Calu3 (cell line): ENCODE measurements at regions not wholly inside any gene's neighbourhood (a gene's known extent, or its start where the extent isn't known, plus 50 kb on each side); places are given as distances from the start of the nearest gene placed in this dataset.

ENCODE experiments used
- BruUV-seq: library from RNA; stranded (reverse); fragments of 400-500 nt; replicated peaks from 2 replicates; lab custom pipeline; 2021; lab: Mats Ljungman, UMichigan
- CTCF ChIA-PET: fragments of 300-600 bp; sonication (Branson Sonifier 250); formaldehyde crosslinking; loops from one replicate; lab custom pipeline; 2022; ENCODE audit warnings: antibody characterized with exemption; lab: Charles Lee
- DNase-seq: peaks from one replicate; pipeline ENCODE4 v3.0.0; 2022
- H3K27ac Mint-ChIP-seq: one replicate; pipeline ENCODE4 v1.8.0; 2022; ENCODE audit warnings: mixed read lengths; ENCODE audit not compliant: unreplicated experiment
- H3K27me3 Mint-ChIP-seq: one replicate; pipeline ENCODE4 v1.8.0; 2022; ENCODE audit warnings: mixed read lengths; ENCODE audit not compliant: unreplicated experiment
- H3K36me3 Mint-ChIP-seq: one replicate; pipeline ENCODE4 v1.8.0; 2022; ENCODE audit warnings: mild to moderate bottlenecking, moderate library complexity, mixed read lengths; ENCODE audit not compliant: insufficient read depth, unreplicated experiment
- H3K4me1 Mint-ChIP-seq: one replicate; pipeline ENCODE4 v1.8.0; 2022; ENCODE audit warnings: mild to moderate bottlenecking, low read depth, mixed read lengths; ENCODE audit not compliant: unreplicated experiment
- H3K4me3 Mint-ChIP-seq: one replicate; pipeline ENCODE4 v1.8.0; 2022; ENCODE audit warnings: mild to moderate bottlenecking, low read depth, moderate library complexity, mixed read lengths; ENCODE audit not compliant: unreplicated experiment
- H3K9me3 Mint-ChIP-seq: one replicate; pipeline ENCODE4 v1.8.0; 2022; ENCODE audit warnings: low read depth, mixed read lengths; ENCODE audit not compliant: unreplicated experiment
- CTCF ChIP-seq: fragments of 200-600 bp; IDR thresholded peaks from one replicate; pipeline ENCODE4 v1.8.0; 2022; ENCODE audit warnings: antibody characterized with exemption; ENCODE audit not compliant: unreplicated experiment
- intact Hi-C: fragments of 100-400 bp; cut with micrococcal nuclease; formaldehyde crosslinking; loops from one replicate; pipeline ENCODE4 v1.10.0; 2022; ENCODE audit not compliant: unreplicated experiment

GRCh38 chr2:14330884-14331283 lies 301.6 kb upstream of the LRATD1 start:
- Mint-ChIP-seq H3K27me3 (no peaks in the 10 kb centered on the region), H3K36me3 (no peaks in the 10 kb centered on the region), H3K27ac (no peak overlapping the region), H3K4me3 (no peak overlapping the region), H3K4me1 (no peaks in the 10 kb centered on the region), H3K9me3 (peaks cover 6% of the 10 kb centered on the region)
- no TSS peak for BruUV-seq
- intact Hi-C loops, result no loop called here
- TF ChIP-seq CTCF, result no peak
- DNase-seq, result no peak
- CTCF ChIA-PET, result no interaction called here

GRCh38 chr2:14336759-14337382 lies 295.6 kb upstream of the LRATD1 start:
- CTCF ChIA-PET, result no interaction called here
- H3K4me1 Mint-ChIP-seq, result no peaks in the 10 kb centered on the region
- intact Hi-C loops, result no loop called here
- no peaks in the 10 kb centered on the region for H3K27me3 Mint-ChIP-seq
- no peaks in the 10 kb centered on the region for H3K36me3 Mint-ChIP-seq
- TF ChIP-seq CTCF, result no peak
- BruUV-seq, result no TSS peak
- H3K4me3 Mint-ChIP-seq, result no peak overlapping the region
- DNase-seq, result no peak
- H3K9me3 Mint-ChIP-seq, result peaks cover 2% of the 10 kb centered on the region
- no peak overlapping the region for H3K27ac Mint-ChIP-seq

GRCh38 chr2:14340703-14341102 lies 291.8 kb upstream of the LRATD1 start:
- intact Hi-C loops, result no loop called here
- DNase-seq, result no peak
- peaks cover 2% of the 10 kb centered on the region for H3K9me3 Mint-ChIP-seq
- no TSS peak for BruUV-seq
- CTCF ChIA-PET, result no interaction called here
- no peaks in the 10 kb centered on the region for H3K27me3 Mint-ChIP-seq
- H3K4me1 Mint-ChIP-seq, result no peaks in the 10 kb centered on the region
- H3K4me3 Mint-ChIP-seq, result no peak overlapping the region
- no peak overlapping the region for H3K27ac Mint-ChIP-seq
- TF ChIP-seq CTCF, result no peak
- no peaks in the 10 kb centered on the region for H3K36me3 Mint-ChIP-seq

- no TSS peak for BruUV-seq
- intact Hi-C loops, result no loop called here
Measured at GRCh38 chr2:14342313-14342712, 290.2 kb upstream of the LRATD1 start.

More at GRCh38 chr2:14342313-14342712, 290.2 kb upstream of the LRATD1 start:
- Mint-ChIP-seq H3K9me3 (no peaks in the 10 kb centered on the region), H3K4me1 (no peaks in the 10 kb centered on the region), H3K4me3 (no peak overlapping the region), H3K36me3 (no peaks in the 10 kb centered on the region), H3K27ac (no peak overlapping the region), H3K27me3 (no peaks in the 10 kb centered on the region)
- TF ChIP-seq CTCF, result no peak
- CTCF ChIA-PET, result no interaction called here
- DNase-seq, result no peak
